CD4-positive, alpha-beta T cell treated with Interferon alpha-2 for 1 hour (primary cell): ENCODE measurements at regions not wholly inside any gene's neighbourhood (a gene's known extent, or its start where the extent isn't known, plus 50 kb on each side); places are given as distances from the start of the nearest gene placed in this dataset.
"Not testable (repeated sequence)": the region's sequence is repeated elsewhere in the genome, so short reads cannot be mapped to it uniquely, and the experiment has no call there.

ENCODE experiments used
- DNase-seq, 2 donors: peaks; one replicate each; pipeline ENCODE4 v3.0.0-alpha.2; 2020 to 2022

DNA sequence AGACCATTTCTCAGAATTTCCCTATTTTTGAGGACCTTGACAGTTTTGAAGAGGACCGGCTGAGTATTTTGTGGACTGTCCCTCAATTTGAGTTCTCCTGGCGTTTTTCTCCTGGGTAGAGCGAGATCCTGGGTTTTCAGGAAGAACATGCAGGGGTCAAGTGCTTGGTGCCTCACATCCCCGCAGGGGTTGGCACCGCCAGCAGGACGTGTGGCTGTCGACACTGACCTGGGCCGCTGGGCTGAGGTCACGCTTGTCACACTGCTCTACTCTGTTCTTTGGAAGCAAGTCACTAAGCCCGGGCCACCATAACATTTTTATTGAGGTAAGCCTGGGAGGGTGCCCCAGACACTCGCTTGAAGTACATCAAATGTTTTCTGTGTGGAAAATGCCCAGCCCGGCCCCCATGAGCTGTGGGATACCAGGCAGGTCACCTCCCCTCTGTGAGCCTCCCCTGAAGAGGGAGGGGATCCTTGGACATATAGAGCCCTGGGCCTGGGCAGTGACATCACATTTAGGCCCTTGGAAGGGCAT is 112.0 kb downstream of the NPIPB11 start:
- not testable (repeated sequence) for DNase-seq

DNA sequence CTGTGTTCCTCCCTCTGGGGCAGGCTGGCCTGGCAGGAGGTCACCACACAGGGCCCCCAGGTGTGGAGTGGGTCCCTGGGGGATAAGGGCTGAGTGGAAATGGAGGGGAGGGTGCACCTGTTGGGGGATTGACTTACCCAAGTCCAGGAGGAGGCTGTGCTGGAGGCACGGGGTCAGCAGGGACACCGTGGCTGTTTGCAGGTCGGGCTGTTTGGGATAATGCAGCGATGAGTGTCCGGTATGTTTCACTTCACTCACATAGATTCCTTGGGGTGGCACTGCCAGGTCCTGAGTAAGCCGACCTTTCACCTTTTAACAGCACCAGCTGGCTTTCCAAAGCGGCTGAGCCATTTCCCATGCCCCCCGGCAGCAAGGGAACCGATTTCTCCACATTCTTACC is 113.0 kb downstream of the NPIPB11 start:
- DNase-seq = not testable (repeated sequence)

DNA sequence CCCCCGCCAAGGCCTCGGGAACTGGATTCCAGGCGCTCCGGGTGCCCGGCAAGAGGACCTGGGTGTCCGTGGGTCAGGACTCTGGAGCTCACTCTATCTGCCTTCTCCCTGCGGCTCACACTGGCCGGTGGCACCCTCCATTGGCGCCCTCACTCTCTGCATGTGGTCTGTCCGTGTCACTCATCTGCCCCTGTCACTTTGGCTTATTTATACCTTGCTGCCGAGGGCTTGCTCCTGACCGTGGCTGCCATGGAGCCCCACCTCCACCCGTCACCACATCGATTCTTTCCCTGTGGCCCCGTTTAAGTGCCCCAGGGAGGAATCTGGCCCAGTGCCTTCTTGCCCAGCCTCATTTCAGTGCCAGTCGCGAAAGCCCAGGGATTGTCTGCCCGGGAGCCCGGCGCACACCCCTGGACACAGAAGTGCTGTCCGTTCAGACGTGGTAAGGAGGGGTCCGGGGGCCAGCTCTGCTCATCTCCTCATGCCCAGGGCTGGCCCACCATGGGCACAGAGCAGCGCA is 113.5 kb downstream of the NPIPB11 start:
- not testable (repeated sequence) for DNase-seq

DNA sequence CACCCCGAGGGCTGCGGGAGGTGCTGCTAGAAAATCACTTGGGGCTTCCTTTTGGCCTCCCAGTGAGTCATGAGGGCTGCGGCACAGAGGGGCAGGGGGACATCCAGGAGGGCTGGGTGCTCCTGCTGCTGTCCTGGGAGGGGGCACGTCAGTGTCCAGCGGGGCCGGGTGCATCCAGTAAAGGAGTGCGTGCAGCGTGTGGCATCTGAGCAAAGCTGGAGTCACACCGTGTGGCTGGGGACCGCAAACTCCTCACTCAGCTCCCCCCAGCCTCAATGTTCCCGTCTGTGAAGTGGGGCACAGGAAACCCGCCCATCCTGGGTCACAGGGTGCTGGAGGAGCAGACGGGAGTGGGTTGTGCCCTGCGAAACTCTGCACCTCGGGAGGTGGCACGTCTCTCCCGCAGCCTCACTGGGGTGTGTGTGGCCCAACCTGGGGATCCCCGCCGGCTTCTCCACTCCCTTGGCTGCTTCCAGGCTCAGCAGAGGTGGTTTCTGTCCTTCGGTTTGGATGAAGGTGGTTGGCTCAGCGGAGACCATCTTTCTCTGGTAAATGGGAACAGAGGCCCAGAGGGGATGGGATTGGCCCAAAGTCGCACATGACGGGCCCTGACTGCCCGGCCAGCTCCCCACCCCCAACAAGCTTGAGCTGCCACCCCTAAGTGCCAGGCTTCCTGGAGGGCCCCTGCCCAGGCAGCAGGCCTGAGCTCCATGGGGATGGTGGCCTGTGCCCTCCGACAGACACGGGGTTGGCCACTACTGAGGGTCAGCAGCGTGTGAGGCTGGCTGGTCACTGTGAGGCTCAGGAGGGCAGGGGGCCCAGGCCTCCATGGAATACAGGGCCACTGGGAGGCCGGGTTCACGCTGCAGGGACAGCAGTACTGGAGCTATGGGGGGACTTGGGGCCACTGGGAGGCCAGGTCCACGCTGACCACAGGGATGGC is 114.9 kb downstream of the NPIPB11 start:
- DNase-seq = peak; percentile 8 to 16

DNA sequence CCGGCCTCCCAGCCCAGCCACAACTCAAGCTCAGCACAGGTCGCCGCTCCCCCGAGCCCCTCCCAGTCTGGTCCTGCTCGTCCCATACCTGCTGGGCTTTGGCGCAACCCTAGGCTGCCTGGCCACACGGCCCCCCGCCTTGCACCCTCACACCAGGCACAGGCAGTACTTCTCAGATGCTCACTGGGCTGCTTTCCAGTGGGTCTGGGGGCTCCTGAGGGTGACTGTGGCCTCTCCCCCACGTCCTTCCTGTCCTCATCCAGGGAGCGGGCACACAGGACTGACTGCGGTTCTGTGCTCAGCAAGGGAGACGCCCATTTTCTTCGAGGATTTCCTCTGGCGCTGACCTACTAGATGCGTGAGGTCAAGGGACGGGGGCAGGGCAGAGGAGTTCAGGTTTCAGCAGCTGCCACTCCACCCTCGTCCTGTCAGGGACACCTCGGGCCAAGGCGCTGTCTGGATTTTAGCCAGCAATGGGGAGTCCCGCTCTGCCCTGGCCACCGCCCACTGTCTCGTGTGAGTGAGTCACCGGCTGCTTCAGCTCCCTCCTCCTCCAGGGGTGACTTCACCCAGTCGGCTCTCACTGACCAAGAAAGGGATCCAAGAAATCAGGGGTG is 115.8 kb downstream of the NPIPB11 start:
- peak; percentile 58 to 88 for DNase-seq

DNA sequence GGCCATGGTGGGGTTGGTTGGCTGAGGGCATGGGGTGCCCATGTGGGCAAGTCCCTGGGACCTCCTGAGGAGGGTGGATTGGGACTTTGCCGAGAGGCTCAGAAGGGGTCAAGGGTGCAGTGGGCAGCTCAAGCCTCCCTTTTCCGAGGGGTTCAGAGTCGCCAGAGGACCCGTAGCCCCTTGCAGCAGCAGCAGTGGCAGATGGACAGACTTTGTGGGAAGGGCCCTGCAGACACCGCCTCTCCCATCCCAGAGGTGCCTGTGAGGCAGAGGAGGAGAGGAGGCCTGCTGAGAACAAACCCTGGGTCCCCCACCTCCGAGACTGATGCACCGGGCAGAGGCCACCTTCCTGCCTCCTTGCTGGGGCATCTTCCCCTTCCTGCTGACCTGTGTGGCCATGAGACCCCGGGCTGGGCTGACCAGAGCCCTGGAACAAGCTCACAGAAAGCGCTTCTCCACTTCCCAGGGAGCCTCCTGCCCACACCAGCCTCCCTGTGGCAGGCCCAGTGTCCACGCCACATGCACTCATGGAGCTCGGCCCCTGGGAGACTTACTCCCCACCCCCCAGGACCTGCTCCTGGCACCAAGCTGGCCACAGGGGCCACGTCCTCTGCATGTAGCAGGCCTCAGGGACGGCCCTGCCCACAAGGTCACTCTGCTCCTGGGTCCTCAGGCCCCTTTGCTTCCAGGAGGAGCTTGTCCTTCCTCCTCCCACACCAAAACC is 116.8 kb downstream of the NPIPB11 start:
- not testable (repeated sequence) for DNase-seq

DNA sequence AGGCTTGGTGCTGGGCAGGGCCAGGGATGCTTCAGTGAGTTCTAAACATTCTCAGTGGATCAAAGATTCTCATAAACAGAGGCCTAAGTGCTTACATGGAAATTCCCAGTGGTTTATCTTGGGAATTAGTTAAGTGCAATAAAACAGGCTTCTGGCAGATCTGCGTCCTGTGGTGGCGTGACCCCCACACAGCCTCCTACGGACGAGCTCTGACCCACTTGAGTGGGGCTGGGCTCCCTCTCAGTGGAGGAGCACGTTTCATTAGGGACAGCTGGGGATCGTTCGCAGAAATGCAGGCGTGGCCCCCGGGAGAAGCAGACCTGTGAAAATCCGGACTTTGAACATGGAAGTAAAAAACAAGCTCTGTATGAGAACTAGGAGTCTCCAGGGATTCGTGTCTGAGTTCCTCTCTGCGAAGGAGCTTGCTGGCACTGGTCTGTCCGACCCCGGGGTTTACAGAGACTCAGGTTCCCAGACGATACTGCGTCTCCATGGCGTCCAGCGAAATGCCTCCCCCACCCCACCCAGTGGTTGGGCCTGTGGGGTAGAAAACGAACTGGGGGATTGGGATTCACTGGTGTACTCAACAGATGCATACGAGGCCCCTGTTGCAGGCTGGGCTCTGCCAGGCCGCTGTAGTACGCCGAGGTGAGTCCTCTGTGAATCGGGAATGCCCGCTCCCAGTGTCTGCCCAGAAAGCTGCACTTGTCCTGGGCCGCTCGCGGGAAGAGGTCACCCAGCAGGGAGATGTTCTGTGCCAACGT is 117.6 kb downstream of the NPIPB11 start:
- not testable (repeated sequence) for DNase-seq

DNA sequence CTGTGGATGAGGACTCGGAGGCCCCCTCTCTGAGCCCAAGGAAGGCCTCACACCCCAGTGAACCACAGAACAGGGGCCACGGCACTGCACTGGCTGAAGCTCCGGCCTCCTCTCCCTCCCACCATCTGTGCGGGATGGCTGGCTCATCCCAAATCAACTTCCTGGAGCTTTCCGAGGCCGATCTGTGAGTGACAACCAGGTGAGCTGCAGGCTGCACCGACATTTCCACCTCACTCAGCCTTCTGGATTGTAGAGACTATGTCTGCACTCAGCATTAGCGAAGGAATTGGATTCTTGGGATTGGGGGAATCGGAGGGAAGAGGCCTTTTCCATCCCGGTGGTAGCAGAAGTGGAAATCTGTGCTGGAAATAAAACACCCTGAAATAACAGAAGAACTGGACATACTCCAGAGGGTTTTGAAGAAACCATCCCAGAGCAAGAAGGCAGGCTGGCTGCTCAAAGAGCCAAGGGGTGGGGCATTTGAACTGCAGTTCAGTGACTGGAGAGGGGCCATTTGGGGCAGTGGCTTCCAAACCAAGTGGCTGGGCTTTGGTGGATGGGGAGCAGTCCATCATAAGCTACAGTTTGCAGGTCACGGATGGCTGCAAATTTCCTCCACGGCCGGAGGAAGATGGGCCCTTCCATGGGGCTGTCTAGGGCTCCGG is 118.5 kb downstream of the NPIPB11 start:
- not testable (repeated sequence) for DNase-seq

DNA sequence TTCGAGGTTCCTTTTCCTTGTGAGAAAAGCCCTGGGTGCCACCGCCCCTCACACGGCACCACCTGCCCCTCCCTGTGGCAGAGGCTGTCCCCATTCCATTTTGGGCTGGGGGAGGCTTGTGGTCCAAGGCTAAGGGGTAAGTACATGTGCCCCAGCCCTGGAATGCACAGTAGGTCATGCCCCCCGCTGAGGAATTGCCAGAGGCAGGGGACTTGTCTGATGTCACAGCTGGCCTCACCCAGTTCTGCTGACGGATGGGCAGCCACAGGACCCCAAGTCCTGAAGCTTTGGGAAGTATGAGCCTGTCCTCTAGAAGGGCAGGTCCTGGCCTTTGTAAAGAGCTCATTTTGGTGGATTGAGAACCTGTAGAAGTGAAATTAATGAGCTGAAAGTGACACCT is 119.3 kb downstream of the NPIPB11 start:
- not testable (repeated sequence) for DNase-seq

DNA sequence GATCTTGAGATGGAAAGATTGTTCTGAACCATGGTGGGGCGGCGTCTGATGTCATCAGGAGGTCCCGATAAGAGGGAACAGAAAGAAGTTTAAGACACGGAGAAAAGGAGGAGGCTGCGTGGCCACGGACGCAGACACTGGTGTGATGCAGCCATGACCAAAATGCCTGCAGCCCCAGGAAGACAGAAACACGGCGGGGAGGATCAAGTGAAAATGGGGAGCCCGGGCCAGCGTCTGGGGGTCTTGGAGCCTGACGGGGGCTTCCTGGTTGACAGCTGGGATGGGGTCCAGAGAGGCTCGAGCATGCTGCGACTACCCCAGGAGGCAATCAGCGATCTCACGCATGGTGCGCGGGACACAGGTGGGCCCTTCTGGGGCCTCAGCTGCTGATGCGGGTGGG is 119.7 kb downstream of the NPIPB11 start:
- not testable (repeated sequence) for DNase-seq

DNA sequence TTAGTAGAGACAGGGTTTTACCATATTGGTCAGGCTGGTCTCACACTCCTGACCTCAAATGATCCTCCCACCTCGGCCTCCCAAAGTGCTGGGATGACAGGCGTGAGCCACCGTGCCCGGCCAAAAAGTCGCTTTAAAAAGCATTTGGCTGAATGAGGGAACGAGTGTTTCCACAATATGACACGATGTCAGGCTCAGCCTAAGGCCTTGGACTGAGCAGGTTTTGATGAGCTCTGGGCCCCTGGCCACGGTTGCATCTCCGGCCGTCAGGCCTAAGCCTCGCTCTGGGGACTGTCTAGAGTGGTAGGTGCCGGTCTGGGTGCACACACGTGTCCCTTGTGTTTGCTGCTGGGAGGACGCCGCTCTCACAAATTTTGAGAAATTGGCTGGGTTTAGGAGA is 120.3 kb downstream of the NPIPB11 start:
- not testable (repeated sequence) for DNase-seq

DNA sequence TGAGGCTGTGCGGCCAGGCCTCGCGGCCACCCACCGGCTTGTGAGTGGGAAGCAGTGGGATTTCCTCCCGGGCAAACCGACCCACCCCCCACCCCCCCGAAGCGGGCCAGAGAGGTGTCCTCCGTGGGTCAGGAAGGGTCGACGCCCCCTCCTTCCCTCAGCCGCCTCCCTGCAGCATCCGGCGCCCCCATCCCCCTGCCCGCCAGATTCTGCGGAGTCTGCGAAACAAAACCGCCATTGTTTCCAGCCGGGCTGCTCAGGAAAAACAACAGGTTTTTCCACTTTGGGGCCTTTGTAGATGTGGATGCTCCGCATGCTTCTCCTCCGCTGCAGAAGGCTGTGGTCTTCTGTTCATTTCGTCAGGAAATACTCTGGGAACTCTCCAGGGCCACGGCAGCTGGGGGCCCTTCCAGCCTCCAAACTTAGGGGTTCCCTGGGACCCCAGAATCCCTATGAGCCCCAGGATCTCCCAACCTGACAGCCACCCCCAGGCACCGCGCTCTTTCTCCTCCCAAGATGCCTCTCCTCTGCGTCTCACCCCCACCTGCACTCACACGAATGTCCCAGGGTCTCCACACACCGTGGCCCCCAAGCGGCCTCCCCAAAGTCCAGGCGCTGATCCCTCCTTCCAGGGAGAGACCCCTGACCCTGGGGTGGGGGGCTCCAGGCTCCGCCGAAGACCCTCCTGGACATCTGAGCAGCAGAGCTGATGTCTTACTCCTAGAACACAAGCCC is 121.2 kb downstream of the NPIPB11 start:
- DNase-seq = not testable (repeated sequence)

DNA sequence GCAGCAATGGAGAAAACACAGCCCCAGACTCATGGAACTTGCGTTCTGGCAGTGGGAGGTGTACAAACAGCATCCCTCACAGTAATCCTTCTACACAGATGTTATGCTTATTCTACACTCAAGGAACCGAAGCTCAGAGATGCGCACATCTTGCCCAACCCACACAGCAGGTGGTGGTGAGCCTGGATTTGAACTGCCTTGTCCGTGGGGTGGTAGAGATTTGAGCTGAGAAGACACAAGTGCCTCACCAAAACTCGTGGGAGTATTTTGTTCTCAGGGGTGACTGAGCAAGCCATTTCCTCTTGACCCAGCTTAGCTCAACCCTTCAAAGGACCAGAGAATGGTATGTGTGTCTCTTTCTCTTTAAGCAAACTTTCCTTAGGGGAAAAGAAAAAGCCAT is 121.8 kb downstream of the NPIPB11 start:
- DNase-seq = not testable (repeated sequence)

DNA sequence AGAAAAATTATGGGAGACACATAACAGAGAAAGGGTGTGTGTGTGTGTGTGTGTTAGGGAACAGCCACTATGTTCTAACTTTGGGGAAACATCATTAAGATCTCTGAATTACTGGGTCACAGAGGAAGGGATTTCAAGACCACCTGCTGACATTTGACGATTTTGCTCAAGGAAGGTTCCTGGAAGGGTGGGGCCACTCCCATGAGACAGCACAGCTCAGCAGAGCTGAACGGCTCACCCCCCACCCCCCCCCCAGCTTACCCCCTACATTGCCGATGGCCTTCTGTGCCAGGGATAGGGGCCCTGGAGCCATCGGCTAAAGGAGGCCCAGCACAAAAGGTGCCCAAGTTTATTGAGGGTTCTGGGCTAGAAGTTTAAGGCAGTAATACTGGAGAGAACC is 122.4 kb downstream of the NPIPB11 start:
- not testable (repeated sequence) for DNase-seq

DNA sequence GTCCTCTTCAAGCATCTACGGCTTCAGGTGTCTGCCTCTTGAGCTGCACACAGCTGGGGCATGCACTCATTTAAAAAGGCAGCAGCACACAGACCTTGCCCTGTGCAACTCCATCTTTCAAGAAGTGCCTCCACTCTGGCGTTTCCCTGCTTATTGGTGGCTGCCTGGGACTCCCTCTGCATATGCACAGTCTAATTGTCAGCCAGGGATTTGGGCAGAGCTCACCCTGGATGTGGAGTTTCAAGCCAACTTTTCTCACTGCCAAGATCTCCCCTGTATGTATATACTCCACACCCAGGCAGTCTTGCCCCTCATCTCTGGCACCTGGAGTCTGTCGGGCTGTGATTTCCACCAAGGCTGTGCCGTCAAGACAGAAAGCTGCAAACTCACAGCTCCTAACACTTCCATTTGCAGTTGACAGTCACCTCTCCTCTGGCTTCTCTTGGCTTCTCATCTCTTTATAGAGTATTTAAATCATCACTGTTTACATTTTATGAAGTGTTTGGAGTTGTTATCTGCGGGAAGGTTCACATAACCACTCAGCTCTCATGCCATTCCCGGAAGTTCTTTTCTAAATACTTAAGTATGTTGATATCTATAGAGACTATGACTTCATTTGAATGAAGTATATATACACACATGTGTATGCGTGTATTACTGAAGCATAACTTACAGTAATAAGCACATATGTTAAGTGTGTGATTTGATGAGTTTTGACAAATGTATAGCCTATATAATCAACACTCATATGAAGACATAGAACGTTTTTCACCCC is 128.2 kb downstream of the NPIPB11 start:
- not testable (repeated sequence) for DNase-seq

DNA sequence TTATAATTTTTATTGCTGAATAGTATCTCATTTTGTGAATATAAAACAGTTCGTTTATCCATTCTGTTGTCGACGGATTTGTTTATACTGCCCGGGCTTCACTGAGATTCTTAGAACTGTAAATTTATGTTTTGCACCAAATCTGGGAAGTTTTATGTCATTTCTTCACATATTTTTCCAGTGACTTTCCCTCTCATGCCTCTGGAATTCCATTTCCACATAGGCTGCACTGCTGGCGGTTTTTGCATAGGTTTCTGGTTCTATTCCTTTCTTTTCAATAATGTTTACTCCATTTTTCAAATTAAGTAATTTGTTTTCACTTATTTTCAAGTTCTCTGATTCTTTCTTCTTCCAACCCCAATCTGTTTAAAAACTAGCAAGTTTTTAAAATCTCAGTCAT is 130.1 kb downstream of the NPIPB11 start:
- DNase-seq = not testable (repeated sequence)

DNA sequence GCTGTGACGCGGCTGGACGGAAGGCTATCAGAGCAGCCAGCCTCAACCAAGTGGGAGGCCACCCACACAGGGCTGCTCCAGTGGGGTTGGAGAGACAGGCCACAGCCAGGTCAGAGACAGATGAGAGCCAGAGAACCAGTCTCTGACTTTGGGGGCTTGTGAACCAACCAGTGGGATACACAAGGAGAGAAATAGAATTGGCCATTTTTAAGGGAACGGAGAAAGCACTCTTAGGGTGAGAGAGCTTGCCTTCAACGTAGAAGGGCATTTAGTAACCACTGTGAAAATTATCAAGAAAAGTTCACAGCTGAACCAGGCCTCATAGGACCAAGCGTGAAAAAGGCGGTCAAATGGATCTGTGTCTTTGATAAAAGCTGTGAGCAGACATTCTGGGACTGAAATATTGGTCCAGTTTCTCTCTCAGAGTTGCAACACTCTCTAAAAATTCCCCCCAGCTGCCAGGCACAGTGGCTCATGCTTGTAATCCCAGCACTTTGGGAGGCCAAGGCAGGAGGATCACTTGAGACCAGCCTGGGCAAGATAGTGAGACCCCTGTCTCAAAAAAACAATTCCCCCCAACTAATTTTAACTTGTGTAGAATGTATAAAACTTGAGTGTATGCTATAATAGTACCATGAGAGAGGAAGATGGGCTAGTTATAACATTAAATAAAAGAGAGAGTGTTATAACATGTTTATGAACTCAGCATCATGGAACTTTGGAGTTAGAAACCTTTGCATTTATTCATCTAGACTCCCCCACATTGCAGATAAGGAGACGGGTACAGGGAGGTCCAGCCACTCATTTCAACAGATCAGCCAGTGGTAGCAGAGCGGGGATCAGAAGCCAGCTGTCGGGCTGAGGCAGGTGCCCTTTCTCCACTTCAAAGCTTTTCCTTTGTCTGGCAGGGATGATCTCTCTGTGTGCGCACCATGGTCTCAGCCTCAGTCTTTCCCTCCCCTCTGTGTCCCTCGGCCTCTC is 132.2 kb downstream of the NPIPB11 start:
- not testable (repeated sequence) for DNase-seq

DNA sequence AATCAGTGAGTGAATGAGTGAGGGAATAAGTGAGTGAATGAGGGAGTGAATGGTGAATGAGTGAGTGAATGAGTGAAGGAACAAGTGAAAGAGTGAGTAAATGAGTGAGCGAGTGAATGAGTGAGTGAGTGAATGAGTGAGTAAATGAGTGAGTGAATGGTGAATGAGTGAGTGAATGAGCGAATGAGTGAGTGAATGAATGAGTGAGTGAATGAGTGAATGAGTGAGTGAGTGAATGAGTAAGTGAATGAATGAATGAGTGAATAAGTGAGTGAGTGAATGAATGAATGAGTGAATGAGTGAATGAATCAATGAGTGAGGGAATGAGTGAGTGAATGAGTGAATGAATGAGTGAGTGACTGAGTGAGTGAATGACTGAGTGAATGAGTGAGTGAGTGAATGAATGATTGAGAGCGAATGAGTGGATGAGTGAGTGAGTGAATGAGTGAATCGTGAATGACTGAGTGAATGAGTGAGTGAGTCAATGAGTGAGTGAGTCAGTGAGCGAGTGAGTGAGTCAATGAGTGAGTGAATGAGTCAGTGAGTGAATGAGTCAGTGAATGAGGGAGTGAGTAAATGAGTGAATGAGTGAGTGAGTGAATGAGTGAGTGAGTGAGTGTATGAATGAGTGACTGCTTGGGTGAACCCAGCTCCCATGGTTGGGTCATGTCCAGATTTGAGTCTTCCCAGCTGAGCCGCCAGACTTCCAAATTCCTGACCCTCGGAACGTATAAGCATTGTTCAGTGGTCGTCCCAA is 133.0 kb downstream of the NPIPB11 start:
- DNase-seq = not testable (repeated sequence)
